ENCODE measurements at regions not wholly inside any gene's neighbourhood (a gene's known extent, or its start where the extent isn't known, plus 50 kb on each side); places are given as distances from the start of the nearest gene placed in this dataset.

DNA sequence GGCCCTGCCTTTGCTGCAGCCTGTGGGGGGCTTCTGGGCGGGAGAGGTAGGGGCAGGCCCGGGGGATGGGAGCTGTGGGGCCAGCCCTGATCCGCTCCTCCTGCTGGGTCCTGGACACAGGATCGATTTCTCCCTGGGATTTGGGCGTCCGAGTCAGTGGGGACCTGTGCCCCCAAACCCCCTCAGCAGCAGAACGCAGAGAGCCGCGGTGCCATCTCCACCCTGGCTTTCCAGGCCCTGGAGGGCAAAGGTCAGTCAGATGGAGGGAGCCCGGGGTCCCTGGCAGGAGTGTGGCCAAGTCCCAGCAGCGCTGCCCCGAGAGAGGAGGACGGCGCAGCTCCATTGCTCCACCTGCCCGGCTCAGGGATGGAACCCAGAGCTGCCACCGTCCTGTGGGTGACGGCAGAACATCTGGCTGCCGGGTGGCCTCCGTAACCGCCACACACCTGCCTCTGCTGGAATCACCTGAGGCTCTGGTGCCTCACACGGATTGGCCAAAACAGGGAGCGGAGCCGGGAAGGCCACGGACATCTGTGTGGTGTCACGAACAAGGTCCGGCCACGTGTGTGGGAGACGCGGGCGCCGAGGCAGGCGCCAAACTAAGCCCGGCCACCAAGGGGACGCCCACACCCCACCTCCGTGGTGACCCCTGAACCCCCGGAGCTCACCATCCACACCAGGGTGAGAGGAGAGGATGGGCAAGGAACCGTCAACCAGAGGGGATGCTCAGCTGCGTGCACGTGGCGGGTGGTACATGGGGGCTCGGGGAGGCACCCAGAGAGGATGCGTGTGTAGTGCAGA is 80.3 kb upstream of the FBRSL1 start:
- Histone ChIP-seq H3K36me3 (no peaks in the 10 kb centered on the region), H3K9me3 (no peaks in the 10 kb centered on the region), H3K4me3 (no peak overlapping the region), H3K27me3 (peaks cover 0 to 2% of the 10 kb centered on the region in 2 donors), H3K4me1 (no peaks in the 10 kb centered on the region), H3K27ac (no peak overlapping the region)
- no peak for DNase-seq
- intact Hi-C loops (cut with DNase I; ENCODE audit: low total_unique reads), result no loop called here
- TF ChIP-seq, protein P1, sequence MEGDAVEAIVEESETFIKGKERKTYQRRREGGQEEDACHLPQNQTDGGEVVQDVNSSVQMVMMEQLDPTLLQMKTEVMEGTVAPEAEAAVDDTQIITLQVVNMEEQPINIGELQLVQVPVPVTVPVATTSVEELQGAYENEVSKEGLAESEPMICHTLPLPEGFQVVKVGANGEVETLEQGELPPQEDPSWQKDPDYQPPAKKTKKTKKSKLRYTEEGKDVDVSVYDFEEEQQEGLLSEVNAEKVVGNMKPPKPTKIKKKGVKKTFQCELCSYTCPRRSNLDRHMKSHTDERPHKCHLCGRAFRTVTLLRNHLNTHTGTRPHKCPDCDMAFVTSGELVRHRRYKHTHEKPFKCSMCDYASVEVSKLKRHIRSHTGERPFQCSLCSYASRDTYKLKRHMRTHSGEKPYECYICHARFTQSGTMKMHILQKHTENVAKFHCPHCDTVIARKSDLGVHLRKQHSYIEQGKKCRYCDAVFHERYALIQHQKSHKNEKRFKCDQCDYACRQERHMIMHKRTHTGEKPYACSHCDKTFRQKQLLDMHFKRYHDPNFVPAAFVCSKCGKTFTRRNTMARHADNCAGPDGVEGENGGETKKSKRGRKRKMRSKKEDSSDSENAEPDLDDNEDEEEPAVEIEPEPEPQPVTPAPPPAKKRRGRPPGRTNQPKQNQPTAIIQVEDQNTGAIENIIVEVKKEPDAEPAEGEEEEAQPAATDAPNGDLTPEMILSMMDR (IDR thresholded peaks at IDR 0.05), result no peak
- no peak for TF ChIP-seq POLR2A (IDR thresholded peaks at IDR 0.05)

DNA sequence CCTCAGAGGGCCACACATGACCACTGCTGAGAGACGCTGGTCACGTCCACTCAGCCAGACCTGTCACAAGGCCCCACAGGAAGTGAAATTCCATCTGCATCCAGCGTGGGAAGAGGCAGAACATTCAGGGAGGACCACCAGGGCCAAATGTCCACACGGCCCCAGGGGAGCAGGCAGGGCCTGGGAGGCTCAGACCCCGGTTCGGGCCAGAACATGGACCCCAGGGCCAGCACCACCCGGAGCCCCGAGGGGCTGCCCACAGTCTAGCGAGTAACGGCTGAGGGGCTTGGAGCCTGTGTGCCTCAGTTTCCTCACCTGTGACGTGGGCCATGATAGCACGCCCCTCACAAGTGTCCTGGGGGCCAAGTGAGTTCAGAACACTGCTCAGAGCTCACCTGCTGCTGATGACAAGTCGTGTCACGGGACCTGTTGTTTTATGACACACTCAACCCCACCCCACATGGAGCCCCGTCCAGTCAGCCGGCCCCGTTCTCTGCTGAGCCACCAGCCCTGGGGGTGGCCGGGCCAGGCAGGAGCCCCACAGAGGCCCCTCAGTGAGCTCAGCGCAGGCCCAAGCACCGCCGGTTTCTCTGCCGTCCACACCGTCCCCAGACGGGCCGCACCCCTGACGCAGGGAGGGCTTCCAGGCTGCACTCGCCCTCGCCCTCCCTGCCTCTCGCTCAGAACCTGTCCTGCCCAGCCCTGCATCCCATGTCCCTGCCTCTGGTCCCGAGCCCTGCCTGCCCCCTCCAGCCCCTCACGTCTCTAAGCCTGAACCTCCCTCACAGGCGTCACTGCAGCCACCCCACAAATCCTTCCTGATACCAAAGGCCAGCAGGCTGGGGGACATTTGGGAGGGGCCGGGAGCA is 79.5 kb upstream of the GALNT9 start:
- no peaks in the 10 kb centered on the region for H3K27me3 ChIP-seq
- no peak overlapping the region for H3K4me3 ChIP-seq
- no peaks in the 10 kb centered on the region for H3K36me3 ChIP-seq
- TF ChIP-seq, protein P1 (IDR thresholded peaks at IDR 0.05), result no peak
- no peak for TF ChIP-seq POLR2A (IDR thresholded peaks at IDR 0.05)
- H3K9me3 ChIP-seq, result no peaks in the 10 kb centered on the region
- no peak overlapping the region for H3K27ac ChIP-seq
- DNase-seq, result no peak
- H3K4me1 ChIP-seq, result no peaks in the 10 kb centered on the region
- intact Hi-C loops (cut with DNase I; ENCODE audit: low total_unique reads), result no loop called here

DNA sequence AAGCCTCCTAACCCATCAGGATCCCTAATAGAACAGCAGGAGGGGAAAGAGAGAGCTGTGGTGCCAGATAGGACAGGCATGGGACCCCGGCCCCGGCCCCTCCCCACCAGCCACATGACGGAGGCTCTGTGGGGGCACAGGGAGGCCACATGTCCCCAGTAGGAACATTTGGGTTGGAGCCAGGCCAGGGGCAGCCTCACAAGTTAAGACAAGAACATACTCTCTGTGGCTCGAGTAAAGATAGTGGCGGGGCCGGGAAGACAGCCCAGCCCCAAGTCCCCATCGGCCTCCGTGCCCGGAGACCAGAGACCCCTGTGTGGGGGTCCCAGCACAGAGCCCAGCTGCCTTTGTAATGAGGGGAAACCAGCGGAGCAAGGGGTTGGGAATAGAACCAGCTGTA is 78.6 kb upstream of the GALNT9 start:
- Histone ChIP-seq H3K9me3 (no peaks in the 10 kb centered on the region), H3K4me3 (no peak overlapping the region), H3K27ac (no peak overlapping the region), H3K4me1 (no peaks in the 10 kb centered on the region), H3K36me3 (no peaks in the 10 kb centered on the region), H3K27me3 (no peaks in the 10 kb centered on the region)
- no peak for DNase-seq
- TF ChIP-seq, protein P1 (IDR thresholded peaks at IDR 0.05), result no peak
- no peak for TF ChIP-seq POLR2A (IDR thresholded peaks at IDR 0.05)
- intact Hi-C loops (cut with DNase I; ENCODE audit: low total_unique reads), result no loop called here

DNA sequence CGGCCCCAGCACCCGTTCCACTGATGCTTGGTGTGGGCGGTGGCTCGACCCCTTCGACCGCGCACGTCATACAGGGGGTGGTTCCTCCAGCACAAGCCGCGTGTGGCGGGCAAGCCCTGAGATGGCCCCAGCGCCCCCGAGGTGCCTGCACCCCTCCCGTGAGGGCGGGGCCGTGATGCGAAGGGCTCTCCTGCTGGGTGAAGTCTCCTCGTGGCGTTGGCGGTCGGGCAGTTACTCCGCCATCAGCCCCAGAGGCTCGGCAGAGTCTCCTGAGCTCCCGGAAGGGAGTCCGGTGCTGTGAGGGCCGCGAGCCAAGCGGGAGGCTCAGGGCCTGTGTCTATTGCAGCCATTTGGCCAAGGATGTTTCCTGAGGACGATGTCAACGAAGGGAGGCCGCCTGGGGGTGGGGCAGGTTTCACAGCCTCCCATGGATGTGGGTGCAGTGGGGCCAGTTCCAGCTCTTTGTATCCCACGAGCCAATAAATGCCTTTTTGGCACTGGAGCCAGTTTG is 78.1 kb upstream of the GALNT9 start:
- Histone ChIP-seq H3K4me3 (no peak overlapping the region), H3K9me3 (no peaks in the 10 kb centered on the region), H3K27me3 (no peaks in the 10 kb centered on the region), H3K27ac (no peak overlapping the region), H3K36me3 (no peaks in the 10 kb centered on the region), H3K4me1 (no peaks in the 10 kb centered on the region)
- DNase-seq, result no peak
- TF ChIP-seq POLR2A (IDR thresholded peaks at IDR 0.05), result no peak
- TF ChIP-seq, protein P1 (IDR thresholded peaks at IDR 0.05), result no peak
- intact Hi-C loops (cut with DNase I; ENCODE audit: low total_unique reads), result no loop called here

Measured in uterus (tissue), 3 donors.